PC-9 (cell line): ENCODE measurements at regions not wholly inside any gene's neighbourhood (a gene's known extent, or its start where the extent isn't known, plus 50 kb on each side); places are given as distances from the start of the nearest gene placed in this dataset.

ENCODE experiments used
- BruUV-seq: library from RNA; stranded (reverse); fragments of 400-500 nt; replicated peaks from 2 replicates; lab custom pipeline; 2021; lab: Mats Ljungman, UMichigan
- CTCF ChIA-PET: fragments of 300-600 bp; sonication (Branson Sonifier 250); formaldehyde crosslinking; loops from one replicate; lab custom pipeline; 2022; ENCODE audit warnings: antibody characterized with exemption; lab: Charles Lee
- POLR2A ChIA-PET: fragments of 300-600 bp; sonication (Branson Sonifier 250); formaldehyde crosslinking; loops from one replicate; lab custom pipeline; 2022; ENCODE audit warnings: antibody characterized with exemption; ENCODE audit not compliant: unreplicated experiment; lab: Charles Lee
- DNase-seq, 2 experiments: peaks; one replicate each; pipeline versions ENCODE4 v3.0.0 to v3.0.0-alpha.2; 2015 to 2022; ENCODE audit warnings: mixed read lengths in 1 of 2
- H2AFZ ChIP-seq: fragments of 200-600 bp; sonication (generic); 2 replicates; pipeline ENCODE4 v1.8.1; 2017; ENCODE audit warnings: antibody characterized with exemption
- H3F3A ChIP-seq: fragments of 200-600 bp; sonication (generic); 2 replicates; pipeline ENCODE4 v1.8.1; 2017; ENCODE audit warnings: antibody characterized with exemption, mild to moderate bottlenecking, low read depth; ENCODE audit not compliant: insufficient read depth
- H3K27ac ChIP-seq: fragments of 200-600 bp; sonication (generic); 2 replicates; pipeline ENCODE4 v1.6.1; 2016; ENCODE audit warnings: mixed run types
- H3K27me3 ChIP-seq: fragments of 200-600 bp; sonication (generic); 2 replicates; pipeline ENCODE4 v1.6.1; 2016; ENCODE audit warnings: low read depth, mixed run types; ENCODE audit not compliant: insufficient read depth
- H3K36me3 ChIP-seq: fragments of 200-600 bp; sonication (generic); 2 replicates; pipeline ENCODE4 v1.6.1; 2016; ENCODE audit warnings: low read depth, mixed run types
- H3K4me1 ChIP-seq: fragments of 200-600 bp; sonication (generic); replicated peaks from 2 replicates; pipeline ENCODE4 v1.6.1; 2016; ENCODE audit warnings: mixed run types; ENCODE audit not compliant: insufficient read depth
- H3K4me2 ChIP-seq: fragments of 200-600 bp; sonication (generic); 2 replicates; pipeline ENCODE4 v1.6.1; 2017; ENCODE audit warnings: mixed run types
- H3K4me3 ChIP-seq: fragments of 200-600 bp; sonication (generic); 2 replicates; pipeline ENCODE4 v1.6.1; 2016; ENCODE audit warnings: mixed run types
- H3K79me2 ChIP-seq: fragments of 200-600 bp; sonication (generic); 2 replicates; pipeline ENCODE4 v1.6.1; 2017; ENCODE audit warnings: low read depth, mixed run types
- H3K9me2 ChIP-seq: fragments of 200-600 bp; sonication (generic); 2 replicates; pipeline ENCODE4 v1.8.1; 2017; ENCODE audit warnings: mild to moderate bottlenecking; ENCODE audit not compliant: insufficient read depth
- H3K9me3 ChIP-seq: fragments of 200-600 bp; sonication (generic); 2 replicates; pipeline ENCODE4 v1.8.1; 2016; ENCODE audit warnings: low read depth; ENCODE audit not compliant: insufficient read depth
- H4K20me1 ChIP-seq: fragments of 200-600 bp; sonication (generic); 2 replicates; pipeline ENCODE4 v1.8.1; 2017; ENCODE audit not compliant: insufficient read depth
- EZH2 ChIP-seq: fragments of 200-600 bp; sonication (generic); IDR thresholded peaks from 2 replicates; pipeline ENCODE4 v1.8.0; 2017; ENCODE audit warnings: antibody characterized with exemption, low read depth
- intact Hi-C: fragments of 100-400 bp; cut with micrococcal nuclease; formaldehyde crosslinking; loops from one replicate; pipeline ENCODE4 v1.10.0; 2022; ENCODE audit not compliant: unreplicated experiment
- TF ChIP-seq, protein P1 (sequence below): fragments of 200-600 bp; sonication (generic); conservative IDR thresholded peaks from 2 replicates; pipeline ENCODE4 v1.6.1; 2017; ENCODE audit warnings: mixed run types, antibody characterized with exemption, mild to moderate bottlenecking, moderate library complexity

DNA sequence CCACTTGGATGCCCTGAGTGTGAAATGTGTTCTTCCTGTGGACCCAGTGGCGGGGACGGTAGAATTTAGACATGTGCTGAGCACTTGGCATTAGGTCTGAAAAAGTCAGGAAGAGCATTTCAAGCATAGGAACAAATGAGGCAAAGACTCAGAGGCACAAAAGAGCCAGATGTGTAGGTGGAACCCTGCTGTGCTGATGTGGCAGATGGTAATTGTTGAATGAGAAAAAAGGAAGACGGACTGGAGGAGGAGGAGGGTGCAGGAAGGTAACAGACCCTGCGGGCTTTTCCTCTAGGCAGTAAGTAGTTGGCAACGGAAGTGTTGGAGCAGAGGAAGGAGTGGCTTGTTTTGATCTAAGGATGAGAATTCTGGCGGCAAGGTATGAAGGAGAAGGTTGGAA lies 985.8 kb downstream of the TBC1D22A start:
- Histone ChIP-seq H2AFZ (no peak overlapping the region), H4K20me1 (no peaks in the 10 kb centered on the region; the same call in none of the 2 replicates), H3K4me3 (no peak overlapping the region), H3K27me3 (no peaks in the 10 kb centered on the region), H3K9me3 (no peaks in the 10 kb centered on the region), H3K27ac (no peak overlapping the region), H3K4me2 (no peak overlapping the region), H3K9me2 (no peaks in the 10 kb centered on the region), H3K36me3 (no peaks in the 10 kb centered on the region), H3K4me1 (0 out of 2 replicates have a peak, but pooled peaks cover 6% of the 10 kb centered on the region), H3F3A (no peaks in the 10 kb centered on the region), H3K79me2 (no peaks in the 10 kb centered on the region)
- no peak for DNase-seq
- ChIA-PET POLR2A (no interaction called here), CTCF (no interaction called here)
- no TSS peak for BruUV-seq
- intact Hi-C loops: no loop called here
- no peak for TF ChIP-seq EZH2
- TF ChIP-seq, protein P1, sequence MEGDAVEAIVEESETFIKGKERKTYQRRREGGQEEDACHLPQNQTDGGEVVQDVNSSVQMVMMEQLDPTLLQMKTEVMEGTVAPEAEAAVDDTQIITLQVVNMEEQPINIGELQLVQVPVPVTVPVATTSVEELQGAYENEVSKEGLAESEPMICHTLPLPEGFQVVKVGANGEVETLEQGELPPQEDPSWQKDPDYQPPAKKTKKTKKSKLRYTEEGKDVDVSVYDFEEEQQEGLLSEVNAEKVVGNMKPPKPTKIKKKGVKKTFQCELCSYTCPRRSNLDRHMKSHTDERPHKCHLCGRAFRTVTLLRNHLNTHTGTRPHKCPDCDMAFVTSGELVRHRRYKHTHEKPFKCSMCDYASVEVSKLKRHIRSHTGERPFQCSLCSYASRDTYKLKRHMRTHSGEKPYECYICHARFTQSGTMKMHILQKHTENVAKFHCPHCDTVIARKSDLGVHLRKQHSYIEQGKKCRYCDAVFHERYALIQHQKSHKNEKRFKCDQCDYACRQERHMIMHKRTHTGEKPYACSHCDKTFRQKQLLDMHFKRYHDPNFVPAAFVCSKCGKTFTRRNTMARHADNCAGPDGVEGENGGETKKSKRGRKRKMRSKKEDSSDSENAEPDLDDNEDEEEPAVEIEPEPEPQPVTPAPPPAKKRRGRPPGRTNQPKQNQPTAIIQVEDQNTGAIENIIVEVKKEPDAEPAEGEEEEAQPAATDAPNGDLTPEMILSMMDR: no peak

- no TSS peak for BruUV-seq
- Histone ChIP-seq H3K4me2 (no peak overlapping the region), H3K27me3 (no peaks in the 10 kb centered on the region), H3K27ac (no peak overlapping the region), H2AFZ (no peak overlapping the region), H4K20me1 (no peaks in the 10 kb centered on the region; the same call in none of the 2 replicates), H3F3A (peaks cover 19% of the 10 kb centered on the region), H3K9me3 (no peaks in the 10 kb centered on the region), H3K4me3 (no peak overlapping the region), H3K79me2 (no peaks in the 10 kb centered on the region), H3K36me3 (no peaks in the 10 kb centered on the region), H3K9me2 (no peaks in the 10 kb centered on the region), H3K4me1 (peaks cover 28% of the 10 kb centered on the region)
- ChIA-PET POLR2A (no interaction called here), CTCF (no interaction called here)
- no peak for TF ChIP-seq EZH2
- TF ChIP-seq, protein P1: no peak
- no peak for DNase-seq
- intact Hi-C loops: no loop called here
These were observed 977.8 kb downstream of the TBC1D22A start for GRCh38 chr22:47740109-47740805.

GRCh38 chr22:47739291-47740015 lies 977.0 kb downstream of the TBC1D22A start:
- Histone ChIP-seq H2AFZ (no peak overlapping the region), H3K4me2 (no peak overlapping the region), H3K9me2 (no peaks in the 10 kb centered on the region), H3K9me3 (no peaks in the 10 kb centered on the region), H3K4me1 (peaks cover 31% of the 10 kb centered on the region), H3K79me2 (no peaks in the 10 kb centered on the region), H3K27me3 (no peaks in the 10 kb centered on the region), H3K36me3 (no peaks in the 10 kb centered on the region), H4K20me1 (no peaks in the 10 kb centered on the region; the same call in 1 of the 2 replicates), H3K27ac (no peak overlapping the region), H3F3A (peaks cover 19% of the 10 kb centered on the region), H3K4me3 (no peak overlapping the region)
- ChIA-PET CTCF (no interaction called here), POLR2A (no interaction called here)
- no TSS peak for BruUV-seq
- intact Hi-C loops: no loop called here
- no peak for DNase-seq
- no peak for TF ChIP-seq EZH2
- TF ChIP-seq, protein P1: no peak
